ENCODE measurements at regions not wholly inside any gene's neighbourhood (a gene's known extent, or its start where the extent isn't known, plus 50 kb on each side); places are given as distances from the start of the nearest gene placed in this dataset.

DNA sequence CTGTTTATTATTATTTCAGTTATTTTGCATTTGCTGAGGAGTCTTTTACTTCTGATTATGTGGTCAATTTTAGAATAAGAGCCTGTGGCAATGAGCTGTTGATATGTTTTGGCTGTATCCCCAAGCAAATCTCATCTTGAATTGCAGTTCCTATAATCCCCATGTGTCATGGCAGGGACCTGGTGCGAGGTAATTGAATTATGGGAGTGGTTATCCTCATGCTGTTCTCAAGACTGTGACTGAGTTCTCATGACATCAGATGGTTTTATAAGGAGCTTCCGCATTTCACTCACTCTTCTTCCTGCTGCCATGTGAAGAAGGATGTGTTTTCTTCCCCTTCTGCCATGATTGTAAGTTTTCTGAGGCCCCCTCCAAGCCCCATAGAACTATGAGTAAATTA, 114.9 kb upstream of the SLCO6A1 start:
- no peak for DNase-seq (ENCODE audit: low read depth, low spot score)
- no peaks in the 10 kb centered on the region for H3K4me1 ChIP-seq (ENCODE audit: insufficient read depth, insufficient read length)
- no peak overlapping the region for H3K4me3 ChIP-seq (ENCODE audit: insufficient read length, low read depth)
- H3K9ac ChIP-seq (ENCODE audit: insufficient read length, low read depth): no peak overlapping the region
- H3K27me3 ChIP-seq (ENCODE audit: insufficient read depth, insufficient read length): no peaks in the 10 kb centered on the region
- H3K36me3 ChIP-seq (ENCODE audit: insufficient read depth, insufficient read length, low read length): no peaks in the 10 kb centered on the region
- TF ChIP-seq YY1 (IDR thresholded peaks at IDR 0.05; ENCODE audit: insufficient read depth, insufficient read length): no peak
- no peak for TF ChIP-seq SUZ12 (IDR thresholded peaks at IDR 0.05; ENCODE audit: extremely low read depth, insufficient read depth, insufficient read length)
- no peak for TF ChIP-seq ZNF274 (IDR thresholded peaks at IDR 0.05; ENCODE audit: low read depth, low read length)
- H3K9me3 ChIP-seq (ENCODE audit: insufficient read depth, low read length): no peaks in the 10 kb centered on the region

DNA sequence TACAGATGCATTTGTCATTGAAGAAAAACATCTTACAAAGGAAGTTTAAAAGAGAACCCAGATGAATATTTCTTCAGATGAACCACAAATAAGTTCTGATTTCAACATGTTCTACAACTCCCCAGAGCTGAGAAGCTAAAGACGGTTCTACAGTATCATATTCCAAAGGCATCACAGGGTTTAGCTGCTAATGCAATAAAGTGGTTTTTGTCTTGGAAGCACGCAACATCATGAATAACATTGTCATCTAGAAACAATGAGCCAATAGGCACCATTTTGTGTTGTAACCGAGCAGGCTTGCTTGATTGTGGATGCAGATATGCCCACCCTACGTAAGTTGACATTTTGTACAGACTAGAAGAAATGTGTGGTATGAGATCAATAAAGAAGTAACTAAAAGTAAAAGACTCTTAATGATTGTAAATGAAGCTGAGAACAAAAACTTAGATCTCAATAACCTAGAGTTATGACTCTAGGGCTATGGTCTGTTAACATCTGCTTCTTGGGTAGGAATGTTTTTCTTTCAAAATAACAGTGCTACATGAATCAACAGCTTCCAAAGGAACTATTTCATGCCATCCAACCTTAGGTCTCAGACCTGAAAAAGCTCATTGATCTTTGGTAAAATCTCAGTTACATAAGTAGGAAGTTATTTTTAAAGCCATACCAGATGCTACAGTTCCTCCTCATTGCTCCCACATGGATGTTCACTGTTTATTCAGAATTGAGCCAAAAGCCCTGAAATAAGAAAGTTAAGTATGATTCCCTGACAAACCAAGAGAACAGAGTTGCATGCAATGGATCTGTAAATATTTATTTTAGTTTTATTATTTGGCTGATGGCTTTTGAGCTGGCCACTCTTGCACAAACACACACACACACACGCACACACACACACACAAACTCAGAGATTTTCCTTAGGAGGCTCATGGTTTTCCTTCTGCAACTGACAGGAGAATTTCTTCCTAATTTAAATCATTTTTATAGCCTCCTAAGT, 118.7 kb upstream of the SLCO6A1 start:
- no peak for TF ChIP-seq SUZ12 (IDR thresholded peaks at IDR 0.05; ENCODE audit: extremely low read depth, insufficient read depth, insufficient read length)
- TF ChIP-seq ZNF274 (IDR thresholded peaks at IDR 0.05; ENCODE audit: low read depth, low read length): no peak
- TF ChIP-seq YY1 (IDR thresholded peaks at IDR 0.05; ENCODE audit: insufficient read depth, insufficient read length): no peak
- DNase-seq (ENCODE audit: low read depth, low spot score): no peak
- no peaks in the 10 kb centered on the region for H3K36me3 ChIP-seq (ENCODE audit: insufficient read depth, insufficient read length, low read length)

DNA sequence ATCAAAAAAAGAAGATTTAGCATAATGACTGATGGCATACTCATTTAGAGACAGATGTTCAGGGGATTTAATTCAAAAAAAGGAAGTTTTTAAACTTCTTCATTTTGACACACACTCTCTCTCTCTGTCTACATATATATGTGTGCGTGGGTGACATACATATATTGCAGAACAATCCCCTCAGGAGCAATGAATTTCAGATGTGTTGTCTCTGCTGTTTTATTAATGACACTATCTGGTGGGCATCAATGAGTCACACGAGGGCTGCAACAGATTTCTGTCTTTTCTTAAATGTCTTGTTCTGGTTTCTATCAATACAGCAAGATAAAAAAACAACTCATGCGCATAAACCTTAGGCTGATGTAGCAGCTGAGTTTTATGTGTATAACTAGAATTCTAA, 123.5 kb upstream of the SLCO6A1 start:
- TF ChIP-seq ZNF274 (IDR thresholded peaks at IDR 0.05; ENCODE audit: low read depth, low read length): no peak
- no peak for TF ChIP-seq SUZ12 (IDR thresholded peaks at IDR 0.05; ENCODE audit: extremely low read depth, insufficient read depth, insufficient read length)
- no peak for TF ChIP-seq YY1 (IDR thresholded peaks at IDR 0.05; ENCODE audit: insufficient read depth, insufficient read length)
- no peaks in the 10 kb centered on the region for H3K27me3 ChIP-seq (ENCODE audit: insufficient read depth, insufficient read length)
- H3K4me3 ChIP-seq (ENCODE audit: insufficient read length, low read depth): no peak overlapping the region
- H3K9me3 ChIP-seq (ENCODE audit: insufficient read depth, low read length): no peaks in the 10 kb centered on the region
- no peak overlapping the region for H3K9ac ChIP-seq (ENCODE audit: insufficient read length, low read depth)
- DNase-seq (ENCODE audit: low read depth, low spot score): no peak
- no peaks in the 10 kb centered on the region for H3K36me3 ChIP-seq (ENCODE audit: insufficient read depth, insufficient read length, low read length)
- no peaks in the 10 kb centered on the region for H3K4me1 ChIP-seq (ENCODE audit: insufficient read depth, insufficient read length)

More for the DNA sequence above, 118.7 kb upstream of the SLCO6A1 start:
- no peaks in the 10 kb centered on the region for H3K9me3 ChIP-seq (ENCODE audit: insufficient read depth, low read length)
- no peaks in the 10 kb centered on the region for H3K4me1 ChIP-seq (ENCODE audit: insufficient read depth, insufficient read length)
- H3K9ac ChIP-seq (ENCODE audit: insufficient read length, low read depth): no peak overlapping the region
- H3K27me3 ChIP-seq (ENCODE audit: insufficient read depth, insufficient read length): no peaks in the 10 kb centered on the region
- no peak overlapping the region for H3K4me3 ChIP-seq (ENCODE audit: insufficient read length, low read depth)

- no peaks in the 10 kb centered on the region for H3K27me3 ChIP-seq (ENCODE audit: insufficient read depth, insufficient read length)
- H3K4me3 ChIP-seq (ENCODE audit: insufficient read length, low read depth): no peak overlapping the region
- H3K9me3 ChIP-seq (ENCODE audit: insufficient read depth, low read length): no peaks in the 10 kb centered on the region
- TF ChIP-seq YY1 (IDR thresholded peaks at IDR 0.05; ENCODE audit: insufficient read depth, insufficient read length) (no peak), ZNF274 (IDR thresholded peaks at IDR 0.05; ENCODE audit: low read depth, low read length) (no peak), SUZ12 (IDR thresholded peaks at IDR 0.05; ENCODE audit: extremely low read depth, insufficient read depth, insufficient read length) (no peak)
- no peak overlapping the region for H3K9ac ChIP-seq (ENCODE audit: insufficient read length, low read depth)
- no peaks in the 10 kb centered on the region for H3K4me1 ChIP-seq (ENCODE audit: insufficient read depth, insufficient read length)
- no peaks in the 10 kb centered on the region for H3K36me3 ChIP-seq (ENCODE audit: insufficient read depth, insufficient read length, low read length)
- no peak for DNase-seq (ENCODE audit: low read depth, low spot score)
Observed at GRCh38 chr5:102623329-102624065, 124.7 kb upstream of the SLCO6A1 start.

- Histone ChIP-seq H3K36me3 (ENCODE audit: insufficient read depth, insufficient read length, low read length) (no peaks in the 10 kb centered on the region), H3K9me3 (ENCODE audit: insufficient read depth, low read length) (no peaks in the 10 kb centered on the region), H3K4me3 (ENCODE audit: insufficient read length, low read depth) (no peak overlapping the region), H3K4me1 (ENCODE audit: insufficient read depth, insufficient read length) (no peaks in the 10 kb centered on the region), H3K9ac (ENCODE audit: insufficient read length, low read depth) (no peak overlapping the region), H3K27me3 (ENCODE audit: insufficient read depth, insufficient read length) (no peaks in the 10 kb centered on the region)
- DNase-seq (ENCODE audit: low read depth, low spot score): no peak
- TF ChIP-seq YY1 (IDR thresholded peaks at IDR 0.05; ENCODE audit: insufficient read depth, insufficient read length) (no peak), SUZ12 (IDR thresholded peaks at IDR 0.05; ENCODE audit: extremely low read depth, insufficient read depth, insufficient read length) (no peak), ZNF274 (IDR thresholded peaks at IDR 0.05; ENCODE audit: low read depth, low read length) (no peak)
Observed at GRCh38 chr5:102624405-102624804, 125.6 kb upstream of the SLCO6A1 start.

- no peak for DNase-seq (ENCODE audit: low read depth, low spot score)
- H3K4me1 ChIP-seq (ENCODE audit: insufficient read depth, insufficient read length): no peaks in the 10 kb centered on the region
Observed at GRCh38 chr5:102625468-102625867, 126.7 kb upstream of the SLCO6A1 start.

DNA sequence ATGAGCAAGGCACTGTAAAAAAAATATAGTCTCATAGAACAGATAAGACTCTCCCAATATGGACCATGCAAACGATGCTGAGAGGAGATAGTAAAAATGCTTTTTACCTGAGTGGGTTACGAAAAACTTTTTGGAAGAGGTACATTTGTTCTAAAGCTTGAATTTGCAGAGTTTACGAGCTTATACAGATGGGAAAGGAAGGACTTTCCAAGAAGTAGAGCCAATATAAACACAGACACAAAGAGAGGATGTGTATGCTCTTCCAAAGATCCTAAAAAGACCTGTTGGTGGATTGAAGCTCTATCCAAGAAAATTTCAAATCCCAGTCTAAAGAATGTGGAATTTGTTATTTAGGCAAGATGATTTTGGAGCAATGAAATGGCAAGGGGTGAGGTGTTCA, 127.1 kb upstream of the SLCO6A1 start:
- Histone ChIP-seq H3K4me3 (ENCODE audit: insufficient read length, low read depth) (no peak overlapping the region), H3K9me3 (ENCODE audit: insufficient read depth, low read length) (no peaks in the 10 kb centered on the region), H3K36me3 (ENCODE audit: insufficient read depth, insufficient read length, low read length) (no peaks in the 10 kb centered on the region), H3K4me1 (ENCODE audit: insufficient read depth, insufficient read length) (no peaks in the 10 kb centered on the region), H3K9ac (ENCODE audit: insufficient read length, low read depth) (no peak overlapping the region), H3K27me3 (ENCODE audit: insufficient read depth, insufficient read length) (no peaks in the 10 kb centered on the region)
- TF ChIP-seq YY1 (IDR thresholded peaks at IDR 0.05; ENCODE audit: insufficient read depth, insufficient read length): no peak
- no peak for TF ChIP-seq ZNF274 (IDR thresholded peaks at IDR 0.05; ENCODE audit: low read depth, low read length)
- TF ChIP-seq SUZ12 (IDR thresholded peaks at IDR 0.05; ENCODE audit: extremely low read depth, insufficient read depth, insufficient read length): no peak
- DNase-seq (ENCODE audit: low read depth, low spot score): no peak

More at GRCh38 chr5:102625468-102625867, 126.7 kb upstream of the SLCO6A1 start:
- Histone ChIP-seq H3K4me3 (ENCODE audit: insufficient read length, low read depth) (no peak overlapping the region), H3K36me3 (ENCODE audit: insufficient read depth, insufficient read length, low read length) (no peaks in the 10 kb centered on the region), H3K9me3 (ENCODE audit: insufficient read depth, low read length) (no peaks in the 10 kb centered on the region), H3K9ac (ENCODE audit: insufficient read length, low read depth) (no peak overlapping the region), H3K27me3 (ENCODE audit: insufficient read depth, insufficient read length) (no peaks in the 10 kb centered on the region)
- TF ChIP-seq YY1 (IDR thresholded peaks at IDR 0.05; ENCODE audit: insufficient read depth, insufficient read length): no peak
- no peak for TF ChIP-seq ZNF274 (IDR thresholded peaks at IDR 0.05; ENCODE audit: low read depth, low read length)
- no peak for TF ChIP-seq SUZ12 (IDR thresholded peaks at IDR 0.05; ENCODE audit: extremely low read depth, insufficient read depth, insufficient read length)
